Endothelial cell of umbilical vein (primary cell): ENCODE measurements at regions not wholly inside any gene's neighbourhood (a gene's known extent, or its start where the extent isn't known, plus 50 kb on each side); places are given as distances from the start of the nearest gene placed in this dataset.

Experiments
- BruUV-seq: library from RNA; stranded (reverse); fragments of 400-500 nt; replicated peaks from 2 replicates; lab custom pipeline; 2021; lab: Mats Ljungman, UMichigan
- CTCF ChIA-PET: fragments of 300-600, 350-600 bp; sonication (Branson Sonifier 250); formaldehyde crosslinking; loops from one replicate; lab custom pipeline; 2021; ENCODE audit warnings: antibody characterized with exemption, inconsistent platforms; lab: Charles Lee
- POLR2A ChIA-PET: fragments of 300-600, 350-600 bp; sonication (Branson Sonifier 250); formaldehyde crosslinking; loops from one replicate; lab custom pipeline; 2021; ENCODE audit warnings: antibody characterized with exemption, inconsistent platforms; lab: Charles Lee
- DNase-seq: peaks from one replicate; pipeline ENCODE4 v3.0.0-alpha.2; 2011; ENCODE audit warnings: low read depth, low spot score
- FAIRE-seq: peaks from 2 replicates; lab custom pipeline; 2011; peaks lifted over from hg19 to GRCh38; lab: Jason Lieb, UNC
- H2AFZ ChIP-seq: 2 replicates; pipeline ENCODE4 v1.6.0; 2012; ENCODE audit warnings: low read depth, low read length, control low read depth, inconsistent platforms
- H3K27ac ChIP-seq: 2 replicates; pipeline ENCODE4 v1.5.1; 2011; ENCODE audit warnings: low read depth, mild to moderate bottlenecking, control low read depth, low read length, moderate library complexity; ENCODE audit not compliant: insufficient read depth
- H3K27me3 ChIP-seq, 2 experiments: 2 replicates each; pipeline versions ENCODE4 v1.6.0 to v1.6.1; 2011; ENCODE audit warnings: low read length in 2 of 2, mixed read lengths in 1 of 2; ENCODE audit not compliant: control insufficient read depth in 2 of 2, insufficient read depth in 2 of 2
- H3K36me3 ChIP-seq, 2 experiments: 2 replicates in 1 of 2; 3 replicates in 1 of 2; pipeline ENCODE4 v1.5.1; 2011; ENCODE audit warnings: low read length in 2 of 2, mild to moderate bottlenecking in 1 of 2, moderate library complexity in 1 of 2; ENCODE audit not compliant: control insufficient read depth in 2 of 2, insufficient read depth in 2 of 2; ENCODE audit errors: extremely low read depth in 1 of 2
- H3K4me1 ChIP-seq: 3 replicates; pipeline ENCODE4 v1.5.1; 2011; ENCODE audit warnings: mild to moderate bottlenecking, low read length; ENCODE audit not compliant: control insufficient read depth, insufficient read depth; ENCODE audit errors: extremely low read depth
- H3K4me2 ChIP-seq: 2 replicates; pipeline ENCODE4 v1.6.1; 2011; ENCODE audit warnings: low read length, control low read depth, mixed read lengths; ENCODE audit not compliant: insufficient read depth
- H3K4me3 ChIP-seq, 3 experiments: fragments of 200-600 bp in 1 of 3; sonication (generic), shearing (Covaris generic) in 1 of 3; replicated peaks in 1 of 3; 2 replicates each; pipeline ENCODE4 v1.5.1; 2011 to 2016; ENCODE audit warnings: control low read depth in 3 of 3, low read length in 3 of 3, mild to moderate bottlenecking in 2 of 3, inconsistent platforms in 1 of 3, low read depth in 1 of 3, moderate library complexity in 1 of 3; ENCODE audit not compliant: insufficient read depth in 1 of 3
- H3K79me2 ChIP-seq: 2 replicates; pipeline ENCODE4 v1.6.0; 2012; ENCODE audit warnings: low read length, inconsistent platforms; ENCODE audit not compliant: control insufficient read depth, insufficient read depth
- H3K9ac ChIP-seq: replicated peaks from 2 replicates; pipeline ENCODE3; 2011; ENCODE audit warnings: low read length, control low read depth; ENCODE audit not compliant: insufficient read depth; ENCODE audit errors: extremely low read depth
- H3K9me1 ChIP-seq: replicated peaks from 3 replicates; pipeline ENCODE4 v1.6.0; 2011; ENCODE audit warnings: mild to moderate bottlenecking, low read length; ENCODE audit not compliant: control insufficient read depth, insufficient read depth; ENCODE audit errors: extremely low read depth
- H3K9me3 ChIP-seq: replicated peaks from 2 replicates; pipeline ENCODE4 v1.5.1; 2012; ENCODE audit warnings: low read length, inconsistent platforms; ENCODE audit not compliant: control insufficient read depth, insufficient read depth
- H4K20me1 ChIP-seq: replicated peaks from 2 replicates; pipeline ENCODE3; 2011; ENCODE audit warnings: mild to moderate bottlenecking, low read length; ENCODE audit not compliant: control insufficient read depth, insufficient read depth; ENCODE audit errors: extremely low read depth
- CTCF ChIP-seq, 2 donors: IDR thresholded peaks; 1 replicate in 1 of 2; 2 replicates in 1 of 2; pipeline ENCODE4 v1.5.1; 2011; ENCODE audit warnings: low read length in 2 of 2, mild to moderate bottlenecking in 2 of 2, moderate library complexity in 2 of 2, control low read depth in 1 of 2, inconsistent platforms in 1 of 2, low read depth in 1 of 2; ENCODE audit not compliant: insufficient read depth in 1 of 2; ENCODE audit errors: extremely low read depth in 1 of 2
- EZH2 ChIP-seq: IDR thresholded peaks from 2 replicates; pipeline ENCODE4 v1.6.1; 2012; ENCODE audit warnings: borderline replicate concordance, low read depth, mild to moderate bottlenecking, moderate library complexity, low read length, inconsistent platforms; ENCODE audit not compliant: severe bottlenecking
- FOS ChIP-seq: IDR thresholded peaks from 2 replicates; pipeline ENCODE4 v1.6.1; 2011; ENCODE audit warnings: mild to moderate bottlenecking, low read length, moderate library complexity, borderline replicate concordance; ENCODE audit not compliant: insufficient read depth
- GATA2 ChIP-seq: IDR thresholded peaks from 2 replicates; pipeline ENCODE4 v1.7.0; 2011; ENCODE audit warnings: low read depth, mild to moderate bottlenecking, moderate library complexity, mixed read lengths, low read length; ENCODE audit not compliant: insufficient read length, insufficient read depth
- JUN ChIP-seq: IDR thresholded peaks from 2 replicates; pipeline ENCODE4 v1.6.1; 2011; ENCODE audit warnings: borderline replicate concordance, low read depth; ENCODE audit not compliant: insufficient read length, insufficient read depth
- MAX ChIP-seq: IDR thresholded peaks from 2 replicates; pipeline ENCODE4 v1.6.1; 2011; ENCODE audit not compliant: insufficient read depth, insufficient read length
- MYC ChIP-seq: IDR thresholded peaks from one replicate; pipeline ENCODE4 v1.6.1; 2011; ENCODE audit warnings: mild to moderate bottlenecking, low read depth, low read length
- POLR2A ChIP-seq: IDR thresholded peaks from 2 replicates; pipeline ENCODE4 v1.6.1; 2012; ENCODE audit warnings: low read depth, mild to moderate bottlenecking, control low read depth, low read length
- POLR2AphosphoS5 ChIP-seq: IDR thresholded peaks from 2 replicates; pipeline ENCODE4 v1.6.1; 2012; ENCODE audit warnings: low read depth, mild to moderate bottlenecking, control low read depth, low read length, moderate library complexity; ENCODE audit not compliant: insufficient read depth
- dilution Hi-C: fragments of 300-500 bp; cut with MboI; formaldehyde crosslinking; loops from one replicate; pipeline ENCODE4 v1.15.0; 2019; ENCODE audit warnings: low sequenced_read_pairs; ENCODE audit not compliant: extremely low pct_ligation_motif_present
- intact Hi-C: fragments of 100-400 bp; cut with micrococcal nuclease; formaldehyde crosslinking; loops from one replicate; pipeline ENCODE4 v1.10.0; 2022

- POLR2A ChIA-PET = interaction anchor here (0.6 kb wide), 1 partner anchor 1500 kb away, joined by 3 read pairs; no protein-coding TSS in a partner anchor
- FAIRE-seq (peak; percentile 71), DNase-seq (peak; percentile 98)
- Histone ChIP-seq H3K9me3 (no peaks in the 10 kb centered on the region), H3K4me1 (peaks cover 17% of the 10 kb centered on the region), H4K20me1 (no peaks in the 10 kb centered on the region), H3K27me3 (no peaks in the 10 kb centered on the region), H3K4me3 (peak overlapping the region in 1 of 3 experiments; percentile 18), H2AFZ (peak overlapping the region; percentile 52), H3K9me1 (no peaks in the 10 kb centered on the region), H3K9ac (peak overlapping the region; percentile 5), H3K36me3 (no peaks in the 10 kb centered on the region), H3K79me2 (no peaks in the 10 kb centered on the region), H3K27ac (peak overlapping the region; percentile 68), H3K4me2 (peak overlapping the region; percentile 41)
- CTCF ChIA-PET = interaction anchor here (0.6 to 2.1 kb wide), 6 partner anchors 15 to 851 kb away, joined by 3 to 9 read pairs (median 4); no protein-coding TSS in a partner anchor
- dilution Hi-C loops = no loop called here
- no TSS peak for BruUV-seq
- peak; percentile 18 for TF ChIP-seq MAX
- peak; percentile 24 for TF ChIP-seq POLR2A
- TF ChIP-seq JUN = peak; percentile 34
- TF ChIP-seq FOS = no peak
- TF ChIP-seq CTCF (IDR thresholded peaks at IDR 0.05; ENCODE audit: extremely low read depth in 1 of 2, insufficient read depth in 1 of 2, low read depth in 1 of 2, low read length in 2 of 2) = no peak
- no peak for TF ChIP-seq MYC
- TF ChIP-seq EZH2 = no peak
- TF ChIP-seq GATA2 = no peak
- peak; percentile 49 for TF ChIP-seq POLR2AphosphoS5
- intact Hi-C loops = loop anchor here (1.0 to 10.0 kb wide), 7 partner anchors 180 to 853 kb away; partner anchors contain the start of gene TFB1M
Measured at GRCh38 chr6:156167625-156168071, 609.5 kb upstream of the ARID1B start.
